BJ (cell line): ENCODE measurements at regions not wholly inside any gene's neighbourhood (a gene's known extent, or its start where the extent isn't known, plus 50 kb on each side); places are given as distances from the start of the nearest gene placed in this dataset.
"Not testable (repeated sequence)": the region's sequence is repeated elsewhere in the genome, so short reads cannot be mapped to it uniquely, and the experiment has no call there.

Source experiments
- CTCF ChIA-PET: fragments of 350-600 bp; formaldehyde crosslinking; extraction: SDS; loops from one replicate; lab custom pipeline; 2021; ENCODE audit warnings: antibody characterized with exemption, inconsistent platforms; lab: Yijun Ruan, JAX
- POLR2A ChIA-PET: fragments of 300-600 bp; sonication (Branson Sonifier 250); formaldehyde crosslinking; extraction: SDS; loops from one replicate; lab custom pipeline; 2021; ENCODE audit warnings: antibody characterized with exemption; lab: Charles Lee
- DNase-seq: peaks from one replicate; pipeline ENCODE4 v3.0.0-alpha.2; 2011; ENCODE audit warnings: low read depth
- H3K27me3 ChIP-seq: 2 replicates; pipeline ENCODE4 v1.6.0; 2011; ENCODE audit warnings: low read length; ENCODE audit not compliant: control insufficient read depth, insufficient read depth
- H3K36me3 ChIP-seq: 2 replicates; pipeline ENCODE4 v1.5.1; 2011; ENCODE audit warnings: low read length; ENCODE audit not compliant: control insufficient read depth, insufficient read depth
- H3K4me3 ChIP-seq: 2 replicates; pipeline ENCODE4 v1.5.1; 2011; ENCODE audit warnings: low read depth, mild to moderate bottlenecking, control low read depth, low read length
- CTCF ChIP-seq: IDR thresholded peaks from 2 replicates; pipeline ENCODE4 v1.5.1; 2011; ENCODE audit warnings: low read depth, mild to moderate bottlenecking, control low read depth, inconsistent platforms, low read length, moderate library complexity; ENCODE audit not compliant: insufficient read depth

DNA sequence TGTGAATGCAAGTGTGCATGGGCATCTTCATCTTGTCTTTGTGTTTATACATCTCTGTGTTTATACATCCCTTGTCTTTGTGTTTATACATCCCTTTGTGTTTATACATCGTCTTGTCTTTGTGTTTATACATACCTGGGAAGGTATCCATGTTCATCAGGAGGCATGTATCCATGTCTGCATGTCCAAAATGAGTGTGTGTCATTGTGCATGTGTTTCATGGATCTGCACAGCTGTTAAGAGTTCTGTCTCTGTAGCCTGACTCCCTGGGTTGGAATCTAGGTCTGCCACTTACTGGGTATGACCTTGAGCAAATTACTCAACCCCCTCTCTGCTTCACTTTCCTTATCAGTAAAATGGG, 50.1 kb upstream of the SIRPA start:
- no peak for TF ChIP-seq CTCF
- ChIA-PET CTCF (no interaction called here), POLR2A (no interaction called here)
- Histone ChIP-seq H3K4me3 (no peak overlapping the region), H3K27me3 (no peaks in the 10 kb centered on the region), H3K36me3 (no peaks in the 10 kb centered on the region)
- DNase-seq, result no peak

- TF ChIP-seq CTCF, result no peak
- H3K4me3 ChIP-seq, result no peak overlapping the region
- H3K36me3 ChIP-seq, result no peaks in the 10 kb centered on the region
- POLR2A ChIA-PET, result no interaction called here
- DNase-seq, result no peak
- no peaks in the 10 kb centered on the region for H3K27me3 ChIP-seq
- CTCF ChIA-PET, result interaction anchor here (1.3 kb wide), 1 partner anchor 43 kb away, joined by 4 read pairs; no protein-coding TSS in a partner anchor
These were observed 50.7 kb upstream of the SIRPA start for GRCh38 chr20:1844325-1845162.

DNA sequence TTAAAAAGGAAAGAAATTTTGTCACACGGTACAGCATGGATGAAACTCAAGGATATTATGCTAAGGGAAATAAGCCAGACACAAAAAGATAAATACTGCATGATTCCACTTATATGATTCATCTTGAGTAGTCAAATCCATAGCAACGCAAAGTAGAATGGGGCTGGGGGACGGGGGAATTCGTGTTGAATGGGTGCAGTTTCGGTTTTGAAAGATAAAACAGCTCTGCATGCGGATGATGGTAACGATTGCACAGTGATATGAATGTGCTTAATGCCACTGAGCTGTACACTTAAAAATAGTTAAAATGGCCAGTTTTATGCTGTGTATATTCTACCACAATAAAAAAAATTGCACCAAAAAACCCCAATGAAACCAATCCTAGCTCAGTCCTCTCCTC, 52.9 kb upstream of the SIRPA start:
- ChIA-PET POLR2A (no interaction called here), CTCF (interaction anchor here (0.9 kb wide), 1 partner anchor 13 kb away, joined by 3 read pairs; no protein-coding TSS in a partner anchor)
- Histone ChIP-seq H3K4me3 (no peak overlapping the region), H3K36me3 (no peaks in the 10 kb centered on the region), H3K27me3 (no peaks in the 10 kb centered on the region)
- no peak for TF ChIP-seq CTCF
- no peak for DNase-seq

- CTCF ChIA-PET, result interaction anchor here (1.2 kb wide), 1 partner anchor 10 kb away, joined by 3 read pairs; no protein-coding TSS in a partner anchor
- H3K36me3 ChIP-seq, result no peaks in the 10 kb centered on the region
- no peak for DNase-seq
- H3K27me3 ChIP-seq, result no peaks in the 10 kb centered on the region
- no peak overlapping the region for H3K4me3 ChIP-seq
- no peak for TF ChIP-seq CTCF
- POLR2A ChIA-PET, result no interaction called here
These were observed 53.6 kb upstream of the SIRPA start for GRCh38 chr20:1841554-1842140.

GRCh38 chr20:1840817-1841553, 54.2 kb upstream of the SIRPA start:
- Histone ChIP-seq H3K4me3 (no peak overlapping the region), H3K36me3 (no peaks in the 10 kb centered on the region), H3K27me3 (no peaks in the 10 kb centered on the region)
- TF ChIP-seq CTCF, result no peak
- ChIA-PET POLR2A (no interaction called here), CTCF (interaction anchor here (0.8 to 1.4 kb wide), 4 partner anchors 11 to 39 kb away, joined by 3 to 7 read pairs (median 3); no protein-coding TSS in a partner anchor)
- DNase-seq, result no peak

DNA sequence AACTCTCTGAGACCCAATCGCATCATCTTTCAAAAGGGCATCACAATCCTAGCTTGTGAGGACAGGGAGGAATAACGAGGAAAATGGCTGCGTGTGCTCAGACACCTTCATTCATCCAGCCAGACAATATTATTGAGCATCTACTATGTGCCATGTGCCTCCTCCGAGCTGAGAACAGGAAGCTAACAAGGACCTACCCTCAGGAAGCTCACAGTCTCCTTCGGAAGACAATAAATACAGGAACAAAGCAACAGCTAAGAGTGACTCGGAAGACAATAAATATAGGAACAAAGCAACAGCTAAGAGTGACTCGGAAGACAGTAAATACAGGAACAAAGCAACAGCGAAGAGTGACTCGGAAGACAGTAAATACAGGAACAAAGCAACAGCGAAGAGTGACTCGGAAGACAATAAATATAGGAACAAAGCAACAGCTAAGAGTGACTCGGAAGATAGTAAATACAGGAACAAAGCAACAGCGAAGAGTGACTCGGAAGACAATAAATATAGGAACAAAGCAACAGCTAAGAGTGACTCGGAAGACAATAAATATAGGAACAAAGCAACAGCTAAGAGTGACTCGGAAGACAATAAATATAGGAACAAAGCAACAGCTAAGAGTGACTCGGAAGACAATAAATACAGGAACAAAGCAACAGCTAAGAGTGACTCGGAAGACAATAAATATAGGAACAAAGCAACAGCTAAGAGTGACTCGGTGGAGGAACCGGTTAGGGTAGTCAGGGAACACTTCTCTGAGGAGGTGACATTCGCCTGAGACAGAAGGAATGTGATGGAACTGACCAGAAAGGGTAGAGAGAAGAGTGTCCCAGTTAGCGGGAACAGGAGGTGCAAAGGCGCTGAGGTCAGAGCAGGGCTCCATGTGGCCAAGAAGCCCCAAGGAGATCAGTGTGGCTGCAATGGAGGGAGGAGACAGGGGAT, 55.6 kb upstream of the SIRPA start:
- POLR2A ChIA-PET, result not testable (repeated sequence)
- CTCF ChIA-PET, result interaction anchor here (1.4 kb wide), 1 partner anchor 38 kb away, joined by 7 read pairs; no protein-coding TSS in a partner anchor

More for the DNA sequence above, 55.6 kb upstream of the SIRPA start:
- not testable (repeated sequence) for H3K36me3 ChIP-seq, DNase-seq, H3K27me3 ChIP-seq, H3K4me3 ChIP-seq
